Hepatocyte (in vitro differentiated cells): ENCODE measurements at regions not wholly inside any gene's neighbourhood (a gene's known extent, or its start where the extent isn't known, plus 50 kb on each side); places are given as distances from the start of the nearest gene placed in this dataset.

Source experiments
- DNase-seq: peaks from one replicate; pipeline ENCODE4 v3.0.0-alpha.2; 2016; ENCODE audit warnings: low spot score
- H2AFZ ChIP-seq: fragments of 200-600 bp; sonication (generic); 2 replicates; pipeline ENCODE4 v1.6.0; 2016; ENCODE audit warnings: antibody characterized with exemption, mild to moderate bottlenecking
- H3K27ac ChIP-seq: fragments of 200-600 bp; sonication (generic); 2 replicates; pipeline ENCODE4 v1.5.1; 2016; ENCODE audit warnings: mild to moderate bottlenecking
- H3K27me3 ChIP-seq: fragments of 200-600 bp; sonication (generic); 2 replicates; pipeline ENCODE4 v1.6.1; 2016
- H3K36me3 ChIP-seq: fragments of 200-600 bp; sonication (generic); replicated peaks from 2 replicates; pipeline ENCODE4 v1.5.1; 2016; ENCODE audit warnings: low read depth; ENCODE audit not compliant: insufficient read depth
- H3K4me1 ChIP-seq: fragments of 200-600 bp; sonication (generic); 2 replicates; pipeline ENCODE4 v1.5.1; 2016; ENCODE audit warnings: mild to moderate bottlenecking, moderate library complexity; ENCODE audit not compliant: insufficient read depth
- H3K4me2 ChIP-seq: fragments of 200-600 bp; sonication (generic); 2 replicates; pipeline ENCODE4 v1.6.0; 2016
- H3K4me3 ChIP-seq: fragments of 200-600 bp; sonication (generic); 2 replicates; pipeline ENCODE4 v1.5.1; 2016; ENCODE audit warnings: mild to moderate bottlenecking
- H3K79me2 ChIP-seq: fragments of 200-600 bp; sonication (generic); 2 replicates; pipeline ENCODE4 v1.6.0; 2017; ENCODE audit warnings: mild to moderate bottlenecking
- H3K9me2 ChIP-seq: fragments of 200-600 bp; sonication (generic); replicated peaks from 2 replicates; pipeline ENCODE4 v1.6.0; 2017; ENCODE audit warnings: mild to moderate bottlenecking; ENCODE audit not compliant: insufficient read depth
- H3K9me3 ChIP-seq: fragments of 200-600 bp; sonication (generic); 2 replicates; pipeline ENCODE4 v1.5.1; 2016; ENCODE audit warnings: low read depth, mild to moderate bottlenecking
- H4K20me1 ChIP-seq: fragments of 200-600 bp; sonication (generic); 2 replicates; pipeline ENCODE4 v1.6.0; 2016; ENCODE audit warnings: mild to moderate bottlenecking; ENCODE audit not compliant: insufficient read depth, poor library complexity, severe bottlenecking
- CTCF ChIP-seq: fragments of 200-600 bp; sonication (generic); IDR thresholded peaks from 2 replicates; pipeline ENCODE4 v1.5.1; 2016; ENCODE audit warnings: antibody characterized with exemption, mild to moderate bottlenecking; ENCODE audit not compliant: poor library complexity
- EZH2 ChIP-seq: fragments of 200-600 bp; sonication (generic); IDR thresholded peaks from 2 replicates; pipeline ENCODE4 v1.6.1; 2016; ENCODE audit warnings: antibody characterized with exemption, mild to moderate bottlenecking, borderline replicate concordance
- EZH2phosphoT487 ChIP-seq: fragments of 200-600 bp; sonication (generic); IDR thresholded peaks from one replicate; pipeline ENCODE4 v1.6.1; 2018; ENCODE audit warnings: antibody characterized with exemption, mild to moderate bottlenecking, low read depth, moderate library complexity; ENCODE audit not compliant: unreplicated experiment, severe bottlenecking
- WGBS: methylation state at CpG from one replicate; pipeline ENCODE4 v1.1.6; 2016; ENCODE audit warnings: low lambda C conversion rate; ENCODE audit errors: missing lambda C conversion rate; 5-methylcytosine and 5-hydroxymethylcytosine counted together

GRCh38 chr10:33967606-33968120 lies 633.2 kb upstream of the NRP1 start:
- Histone ChIP-seq H4K20me1 (no peaks in the 10 kb centered on the region), H3K79me2 (no peaks in the 10 kb centered on the region), H3K9me2 (no peaks in the 10 kb centered on the region), H3K36me3 (no peaks in the 10 kb centered on the region), H3K4me3 (no peak overlapping the region), H3K9me3 (no peaks in the 10 kb centered on the region), H3K27me3 (no peaks in the 10 kb centered on the region), H2AFZ (no peak overlapping the region), H3K4me1 (no peaks in the 10 kb centered on the region), H3K4me2 (no peak overlapping the region), H3K27ac (no peak overlapping the region)
- TF ChIP-seq EZH2phosphoT487: no peak
- TF ChIP-seq CTCF: no peak
- TF ChIP-seq EZH2: no peak
- no peak for DNase-seq
- WGBS: 73% methylated on average over 5 of the region's 5 CpGs

GRCh38 chr10:33966946-33967345 lies 632.5 kb upstream of the NRP1 start:
- Histone ChIP-seq H3K4me1 (no peaks in the 10 kb centered on the region), H3K27me3 (no peaks in the 10 kb centered on the region), H3K4me3 (no peak overlapping the region), H3K9me2 (no peaks in the 10 kb centered on the region), H4K20me1 (no peaks in the 10 kb centered on the region), H3K9me3 (no peaks in the 10 kb centered on the region), H3K79me2 (no peaks in the 10 kb centered on the region), H2AFZ (no peak overlapping the region), H3K36me3 (no peaks in the 10 kb centered on the region), H3K4me2 (no peak overlapping the region), H3K27ac (no peak overlapping the region)
- no peak for TF ChIP-seq CTCF
- 96% methylated on average over 4 of the region's 4 CpGs for WGBS
- DNase-seq: no peak

DNA sequence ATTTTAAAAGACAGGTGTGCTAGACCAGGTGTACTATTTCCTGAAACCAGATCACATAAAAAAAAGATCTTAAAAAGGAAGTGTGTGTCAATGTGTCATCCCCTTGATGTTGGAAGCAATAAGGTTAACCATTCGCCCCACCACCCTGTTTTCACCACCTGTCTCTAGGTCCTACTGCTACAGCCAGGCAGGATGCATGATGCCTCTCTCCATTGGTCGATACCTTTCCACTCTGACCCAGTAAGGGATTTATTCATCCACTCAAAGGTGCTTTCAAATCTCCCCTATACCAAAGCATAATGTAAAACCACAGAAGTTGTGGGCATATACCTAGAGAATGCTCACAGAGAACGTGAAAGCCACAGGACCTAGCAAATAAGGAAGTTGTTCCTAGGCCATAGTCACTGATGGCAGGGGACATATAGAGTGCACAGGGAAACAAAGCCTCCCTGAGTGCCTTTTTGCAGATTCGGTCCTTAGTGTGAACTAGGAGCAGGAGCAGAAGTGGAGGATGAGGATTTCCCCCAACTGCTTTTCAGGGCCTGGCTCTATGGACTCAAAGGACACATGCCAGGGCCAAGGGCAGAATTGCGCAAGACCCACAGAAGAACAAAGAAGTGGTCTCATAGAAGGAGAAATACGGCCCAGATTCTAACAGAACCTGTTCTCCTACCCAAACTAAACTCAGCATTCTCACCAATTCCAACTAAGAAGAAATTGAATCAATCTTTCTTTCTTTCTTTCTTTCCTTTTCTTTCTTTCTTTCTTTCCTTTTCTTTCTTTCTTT lies 631.5 kb upstream of the NRP1 start:
- WGBS: 94% methylated on average over 6 of the region's 6 CpGs
- Histone ChIP-seq H3K9me2 (no peaks in the 10 kb centered on the region), H3K9me3 (no peaks in the 10 kb centered on the region), H3K36me3 (no peaks in the 10 kb centered on the region), H3K4me2 (no peak overlapping the region), H3K27me3 (no peaks in the 10 kb centered on the region), H3K27ac (no peak overlapping the region), H3K79me2 (no peaks in the 10 kb centered on the region), H4K20me1 (no peaks in the 10 kb centered on the region), H2AFZ (no peak overlapping the region), H3K4me1 (no peaks in the 10 kb centered on the region), H3K4me3 (no peak overlapping the region)
- DNase-seq: no peak
- TF ChIP-seq CTCF (no peak), EZH2 (no peak), EZH2phosphoT487 (no peak)
